Transverse colon (tissue), 4 donors: ENCODE measurements at regions not wholly inside any gene's neighbourhood (a gene's known extent, or its start where the extent isn't known, plus 50 kb on each side); places are given as distances from the start of the nearest gene placed in this dataset.

Experiments
- DNase-seq: peaks from one replicate; pipeline ENCODE4 v3.0.0-alpha.2; 2019
- H3K27ac ChIP-seq, 4 donors: fragments of 200-600 bp; sonication (generic); 2 replicates each; pipeline ENCODE4 v1.5.1; 2016 to 2018; ENCODE audit warnings: inconsistent platforms in 4 of 4
- H3K27me3 ChIP-seq: fragments of 200-600 bp; sonication (generic); 2 replicates; pipeline ENCODE4 v1.5.1; 2017; ENCODE audit warnings: inconsistent platforms
- H3K36me3 ChIP-seq, 4 donors: fragments of 200-600 bp; sonication (generic); 2 replicates each; pipeline ENCODE4 v1.5.1; 2017 to 2019; ENCODE audit warnings: inconsistent platforms in 4 of 4
- H3K4me1 ChIP-seq, 4 donors: fragments of 200-600 bp; sonication (generic); 2 replicates each; pipeline ENCODE4 v1.5.1; 2017 to 2020; ENCODE audit warnings: inconsistent platforms in 4 of 4
- H3K4me3 ChIP-seq, 4 donors: fragments of 200-600 bp; sonication (generic); 1 replicate in 1 of 4; 2 replicates in 3 of 4; pipeline versions ENCODE4 v1.5.1 to v1.6.1; 2017 to 2019; ENCODE audit warnings: inconsistent platforms in 4 of 4
- H3K9me3 ChIP-seq, 2 donors: fragments of 200-600 bp; sonication (generic); 2 replicates each; pipeline ENCODE4 v1.5.1; 2017 to 2019; ENCODE audit warnings: inconsistent platforms in 2 of 2
- EP300 ChIP-seq: sonication (generic); formaldehyde crosslinking; IDR thresholded peaks from one replicate; pipeline ENCODE4 v1.6.1; 2017; ENCODE audit warnings: antibody characterized with exemption, low read depth
- POLR2A ChIP-seq: fragments of 450-650 bp; IDR thresholded peaks from one replicate; pipeline ENCODE4 v1.6.1; 2016; ENCODE audit warnings: antibody characterized with exemption, mild to moderate bottlenecking, moderate library complexity
- POLR2AphosphoS5 ChIP-seq, 3 donors: sonication (generic); formaldehyde crosslinking; IDR thresholded peaks; one replicate each; pipeline ENCODE4 v1.6.1; 2016; ENCODE audit warnings: antibody characterized with exemption in 3 of 3
- WGBS, 2 donors: methylation state at CpG; one replicate each; pipeline ENCODE4 v1.1.5; 2018; ENCODE audit warnings: low coverage in 1 of 2; 5-methylcytosine and 5-hydroxymethylcytosine counted together
- in situ Hi-C, 4 donors: fragments of 200-750 bp; cut with MboI; loops; one replicate each; pipeline versions ENCODE4 v1.15.0 to v1.15.1; 2017; ENCODE audit warnings: low sequenced_read_pairs in 3 of 4, low pct_ligation_motif_present in 1 of 4, low pct_unique_long_range_greater_than_20kb in 1 of 4
- intact Hi-C: fragments of 100-400 bp; cut with DNase I; formaldehyde crosslinking; loops from one replicate; pipeline ENCODE4 v1.15.1; 2023; ENCODE audit warnings: low total_unique reads
- TF ChIP-seq, protein P1 (sequence below), 5 experiments: fragments of 200-600 bp in 3 of 5; fragments of 450-650 bp in 2 of 5; sonication (generic) in 3 of 5; IDR thresholded peaks; 1 replicate in 2 of 5; 2 replicates in 3 of 5; pipeline ENCODE4 v1.5.1; 2016 to 2017; ENCODE audit warnings: antibody characterized with exemption in 5 of 5, inconsistent platforms in 3 of 5, mild to moderate bottlenecking in 2 of 5, moderate library complexity in 1 of 5

DNA sequence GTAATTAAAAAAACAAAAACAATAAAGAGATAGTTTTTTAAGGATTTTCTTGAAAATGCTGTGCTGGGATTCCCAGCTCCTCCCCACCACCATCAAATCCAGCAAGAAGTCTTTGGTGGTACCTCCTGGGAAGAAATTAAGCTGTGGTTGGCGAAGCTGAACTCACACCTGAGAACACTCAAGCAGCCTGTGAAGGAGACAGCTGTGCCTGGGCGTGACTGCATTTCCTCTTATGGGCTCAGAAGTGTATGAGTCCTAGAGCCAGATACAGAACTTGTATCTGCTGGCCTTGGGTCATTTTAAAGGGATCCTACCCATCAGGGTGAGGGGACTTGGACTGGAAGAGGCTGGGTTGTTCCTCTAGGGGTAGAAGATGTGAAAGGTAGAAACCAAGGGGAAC lies 561.2 kb upstream of the SGCD start:
- Histone ChIP-seq H3K27ac (no peak overlapping the region), H3K36me3 (no peaks in the 10 kb centered on the region), H3K4me3 (no peak overlapping the region), H3K27me3 (no peaks in the 10 kb centered on the region), H3K4me1 (no peaks in the 10 kb centered on the region), H3K9me3 (no peaks in the 10 kb centered on the region)
- in situ Hi-C loops: no loop called here
- intact Hi-C loops: no loop called here
- DNase-seq: no peak
- TF ChIP-seq POLR2A: no peak
- TF ChIP-seq EP300: no peak
- no peak for TF ChIP-seq POLR2AphosphoS5 (IDR thresholded peaks at IDR 0.05)
- TF ChIP-seq, protein P1, sequence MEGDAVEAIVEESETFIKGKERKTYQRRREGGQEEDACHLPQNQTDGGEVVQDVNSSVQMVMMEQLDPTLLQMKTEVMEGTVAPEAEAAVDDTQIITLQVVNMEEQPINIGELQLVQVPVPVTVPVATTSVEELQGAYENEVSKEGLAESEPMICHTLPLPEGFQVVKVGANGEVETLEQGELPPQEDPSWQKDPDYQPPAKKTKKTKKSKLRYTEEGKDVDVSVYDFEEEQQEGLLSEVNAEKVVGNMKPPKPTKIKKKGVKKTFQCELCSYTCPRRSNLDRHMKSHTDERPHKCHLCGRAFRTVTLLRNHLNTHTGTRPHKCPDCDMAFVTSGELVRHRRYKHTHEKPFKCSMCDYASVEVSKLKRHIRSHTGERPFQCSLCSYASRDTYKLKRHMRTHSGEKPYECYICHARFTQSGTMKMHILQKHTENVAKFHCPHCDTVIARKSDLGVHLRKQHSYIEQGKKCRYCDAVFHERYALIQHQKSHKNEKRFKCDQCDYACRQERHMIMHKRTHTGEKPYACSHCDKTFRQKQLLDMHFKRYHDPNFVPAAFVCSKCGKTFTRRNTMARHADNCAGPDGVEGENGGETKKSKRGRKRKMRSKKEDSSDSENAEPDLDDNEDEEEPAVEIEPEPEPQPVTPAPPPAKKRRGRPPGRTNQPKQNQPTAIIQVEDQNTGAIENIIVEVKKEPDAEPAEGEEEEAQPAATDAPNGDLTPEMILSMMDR (IDR thresholded peaks at IDR 0.05): no peak
- WGBS, 2 donors: 54 to 58% methylated on average over 2 of the region's 2 CpGs

DNA sequence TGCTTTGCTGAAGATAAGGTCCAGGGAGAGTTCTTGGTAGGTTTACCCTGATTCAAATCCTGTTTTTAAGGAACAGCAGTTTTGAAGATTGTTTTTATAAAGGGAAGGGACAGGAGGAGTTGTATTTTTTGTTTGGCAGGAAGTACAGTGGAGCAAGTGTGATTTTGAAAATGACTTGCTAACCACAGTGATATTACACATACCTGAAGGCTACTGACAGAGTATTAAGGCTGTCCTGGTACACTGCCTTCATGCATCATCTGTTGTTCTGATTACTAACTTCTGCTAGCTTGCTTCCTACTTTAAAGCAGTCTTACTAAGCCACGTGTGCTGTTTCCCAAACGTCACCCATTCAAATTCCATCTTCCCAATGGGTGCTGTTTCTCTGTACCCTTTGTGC lies 559.5 kb upstream of the SGCD start:
- no peaks in the 10 kb centered on the region for H3K27me3 ChIP-seq
- in situ Hi-C loops (no loop called here), intact Hi-C loops (no loop called here)
- no peaks in the 10 kb centered on the region for H3K9me3 ChIP-seq
- no peaks in the 10 kb centered on the region for H3K4me1 ChIP-seq
- no peaks in the 10 kb centered on the region for H3K36me3 ChIP-seq
- DNase-seq: no peak
- H3K4me3 ChIP-seq: no peak overlapping the region
- no peak overlapping the region for H3K27ac ChIP-seq
- TF ChIP-seq, protein P1 (IDR thresholded peaks at IDR 0.05): no peak
- no peak for TF ChIP-seq POLR2AphosphoS5 (IDR thresholded peaks at IDR 0.05)
- TF ChIP-seq EP300: no peak
- no peak for TF ChIP-seq POLR2A
- WGBS, 2 donors: 66% methylated on average over 2 of the region's 2 CpGs; no CpG with 5 or more reads in 1 of the 2 donors

DNA sequence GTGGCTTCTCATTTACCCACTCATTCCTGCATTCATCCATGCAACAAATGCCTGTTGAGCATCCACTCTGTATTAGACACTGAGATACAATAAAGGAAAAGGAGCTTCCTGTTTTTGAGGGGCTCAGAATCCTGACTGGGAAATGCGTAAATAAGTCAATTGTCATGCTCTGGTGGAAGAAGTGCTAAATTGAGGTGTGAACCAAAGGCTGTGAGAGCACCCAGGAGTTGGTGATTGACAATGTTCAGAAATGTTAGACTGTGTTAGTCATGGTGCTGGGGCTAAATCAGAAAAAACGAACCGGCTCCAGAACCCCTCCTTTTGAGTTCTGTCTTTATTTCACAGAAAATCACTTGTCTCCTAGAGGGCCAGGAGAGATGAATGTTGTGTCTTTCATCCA lies 558.6 kb upstream of the SGCD start:
- in situ Hi-C loops: no loop called here
- no peaks in the 10 kb centered on the region for H3K4me1 ChIP-seq
- no peak for DNase-seq
- H3K9me3 ChIP-seq: no peaks in the 10 kb centered on the region
- no peaks in the 10 kb centered on the region for H3K36me3 ChIP-seq
- H3K27me3 ChIP-seq: no peaks in the 10 kb centered on the region
- H3K4me3 ChIP-seq: no peak overlapping the region
- TF ChIP-seq POLR2A (no peak), POLR2AphosphoS5 (IDR thresholded peaks at IDR 0.05) (no peak), EP300 (no peak)
- TF ChIP-seq, protein P1 (IDR thresholded peaks at IDR 0.05): no peak
- WGBS, 2 donors: 80 to 81% methylated on average over 3 of the region's 3 CpGs
- H3K27ac ChIP-seq: no peak overlapping the region
- intact Hi-C loops: no loop called here

DNA sequence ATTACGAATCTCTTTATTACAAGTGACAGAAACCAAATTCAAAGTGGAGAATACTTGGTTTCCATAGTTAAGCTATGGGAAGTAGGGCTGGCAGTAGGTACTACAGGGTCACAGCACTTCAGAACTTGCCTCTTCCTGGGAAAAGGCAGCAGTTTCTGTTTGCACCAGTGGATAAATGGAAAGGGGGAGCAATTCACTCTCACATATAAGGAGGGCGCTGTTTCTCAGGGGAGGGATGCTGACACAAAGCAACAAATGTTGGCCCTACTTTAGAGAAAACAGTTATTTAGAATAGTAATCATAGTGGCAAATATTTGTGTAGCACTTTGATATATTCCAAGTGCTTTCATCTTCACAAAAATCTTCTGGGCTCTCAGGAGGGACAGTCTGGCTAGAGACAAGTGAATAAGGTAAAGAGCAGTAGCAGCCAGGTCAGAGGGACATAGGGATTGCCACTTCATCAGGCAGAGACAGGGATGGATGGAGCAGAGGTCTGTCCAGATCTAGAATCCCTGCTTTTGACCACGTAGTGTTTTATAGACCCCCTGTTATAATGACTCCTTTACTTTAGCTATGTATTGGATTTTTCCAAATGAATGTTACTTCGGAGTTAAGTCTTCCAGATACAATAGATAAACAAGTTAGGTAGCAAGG lies 554.8 kb upstream of the SGCD start:
- 66 to 70% methylated on average over 3 to 4 of the region's 4 CpGs for WGBS, 2 donors
- intact Hi-C loops: no loop called here
- in situ Hi-C loops: no loop called here

More for the DNA sequence above, 554.8 kb upstream of the SGCD start:
- Histone ChIP-seq H3K36me3 (no peaks in the 10 kb centered on the region), H3K4me1 (no peaks in the 10 kb centered on the region), H3K27ac (no peak overlapping the region), H3K27me3 (no peaks in the 10 kb centered on the region), H3K4me3 (no peak overlapping the region), H3K9me3 (no peaks in the 10 kb centered on the region)
- TF ChIP-seq EP300: no peak
- TF ChIP-seq POLR2A: no peak
- TF ChIP-seq, protein P1 (IDR thresholded peaks at IDR 0.05): no peak
- TF ChIP-seq POLR2AphosphoS5 (IDR thresholded peaks at IDR 0.05): no peak
- no peak for DNase-seq
